Tibial nerve (tissue), 4 donors: ENCODE measurements at regions not wholly inside any gene's neighbourhood (a gene's known extent, or its start where the extent isn't known, plus 50 kb on each side); places are given as distances from the start of the nearest gene placed in this dataset.

ENCODE experiments used
- DNase-seq, 2 donors: peaks; one replicate each; pipeline ENCODE4 v3.0.0-alpha.2; 2019; ENCODE audit warnings: low spot score in 2 of 2
- H3K27ac ChIP-seq, 4 donors: fragments of 200-600 bp; sonication (generic) in 3 of 4; one replicate each; pipeline ENCODE4 v1.5.1; 2017 to 2019; ENCODE audit warnings: mild to moderate bottlenecking in 1 of 4
- H3K27me3 ChIP-seq, 2 donors: fragments of 200-600 bp; sonication (generic) in 1 of 2; one replicate each; pipeline versions ENCODE4 v1.5.1 to v1.6.0; 2017 to 2019
- H3K36me3 ChIP-seq, 3 donors: fragments of 200-600 bp; sonication (generic); one replicate each; pipeline ENCODE4 v1.5.1; 2018 to 2019
- H3K4me1 ChIP-seq, 4 donors: fragments of 200-600 bp; sonication (generic) in 3 of 4; one replicate each; pipeline ENCODE4 v1.5.1; 2017 to 2019
- H3K4me3 ChIP-seq, 4 donors: fragments of 200-600 bp; sonication (generic) in 3 of 4; one replicate each; pipeline ENCODE4 v1.5.1; 2017 to 2019; ENCODE audit warnings: mild to moderate bottlenecking in 1 of 4, moderate library complexity in 1 of 4
- H3K9me3 ChIP-seq, 4 donors: fragments of 200-600 bp; sonication (generic) in 3 of 4; one replicate each; pipeline ENCODE4 v1.5.1; 2017 to 2019
- EP300 ChIP-seq, 2 donors: sonication (generic); formaldehyde crosslinking; IDR thresholded peaks; one replicate each; pipeline ENCODE4 v1.6.1; 2017; ENCODE audit warnings: antibody characterized with exemption in 2 of 2, mild to moderate bottlenecking in 1 of 2
- POLR2A ChIP-seq, 2 donors: fragments of 450-650 bp; IDR thresholded peaks; one replicate each; pipeline ENCODE4 v1.6.1; 2017; ENCODE audit warnings: antibody characterized with exemption in 2 of 2, mild to moderate bottlenecking in 2 of 2, moderate library complexity in 2 of 2
- WGBS, 2 donors: methylation state at CpG; one replicate each; pipeline ENCODE4 v1.1.5; 2018; 5-methylcytosine and 5-hydroxymethylcytosine counted together
- TF ChIP-seq, protein P1 (sequence below), 5 experiments: fragments of 200-600 bp in 3 of 5; fragments of 450-650 bp in 2 of 5; sonication (generic) in 3 of 5; IDR thresholded peaks; one replicate each; pipeline ENCODE4 v1.5.1; 2016 to 2019; ENCODE audit warnings: antibody characterized with exemption in 5 of 5, mild to moderate bottlenecking in 3 of 5, moderate library complexity in 2 of 5

DNA sequence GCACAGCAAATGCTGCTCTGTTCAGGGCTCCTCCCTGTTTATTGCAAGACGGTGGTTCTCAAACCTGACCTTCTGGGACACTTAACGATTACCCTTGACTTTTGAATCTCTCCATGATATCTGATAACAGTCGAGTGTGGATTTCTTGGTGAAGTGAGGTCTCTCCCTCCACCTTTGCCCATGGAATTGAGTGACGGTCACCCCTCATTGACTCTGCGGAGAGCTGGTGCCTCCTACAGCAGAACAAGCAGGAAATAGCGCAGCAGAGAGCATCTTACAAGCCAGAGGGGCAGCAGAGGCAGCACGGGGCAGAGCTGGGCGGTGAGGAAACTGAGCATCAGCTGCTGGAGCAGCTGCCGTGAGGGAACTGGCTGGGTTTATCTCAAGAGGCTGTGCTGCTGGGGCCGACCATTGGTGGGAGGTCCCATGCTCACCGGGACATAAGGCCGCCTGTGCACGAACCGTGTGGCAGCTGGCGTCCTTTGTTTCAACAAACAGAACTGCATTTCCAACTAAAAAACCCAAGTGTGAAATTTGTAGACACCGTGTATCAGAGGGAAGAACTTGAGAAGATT, 189.8 kb downstream of the MTRR start:
- H3K9me3 ChIP-seq, result no peaks in the 10 kb centered on the region
- DNase-seq, result no peak
- no peaks in the 10 kb centered on the region for H3K27me3 ChIP-seq
- H3K36me3 ChIP-seq, result no peaks in the 10 kb centered on the region
- H3K4me3 ChIP-seq, result no peak overlapping the region
- no peak overlapping the region for H3K27ac ChIP-seq
- 87 to 93% methylated on average over 15 to 16 of the region's 16 CpGs for WGBS, 2 donors
- TF ChIP-seq, protein P1, sequence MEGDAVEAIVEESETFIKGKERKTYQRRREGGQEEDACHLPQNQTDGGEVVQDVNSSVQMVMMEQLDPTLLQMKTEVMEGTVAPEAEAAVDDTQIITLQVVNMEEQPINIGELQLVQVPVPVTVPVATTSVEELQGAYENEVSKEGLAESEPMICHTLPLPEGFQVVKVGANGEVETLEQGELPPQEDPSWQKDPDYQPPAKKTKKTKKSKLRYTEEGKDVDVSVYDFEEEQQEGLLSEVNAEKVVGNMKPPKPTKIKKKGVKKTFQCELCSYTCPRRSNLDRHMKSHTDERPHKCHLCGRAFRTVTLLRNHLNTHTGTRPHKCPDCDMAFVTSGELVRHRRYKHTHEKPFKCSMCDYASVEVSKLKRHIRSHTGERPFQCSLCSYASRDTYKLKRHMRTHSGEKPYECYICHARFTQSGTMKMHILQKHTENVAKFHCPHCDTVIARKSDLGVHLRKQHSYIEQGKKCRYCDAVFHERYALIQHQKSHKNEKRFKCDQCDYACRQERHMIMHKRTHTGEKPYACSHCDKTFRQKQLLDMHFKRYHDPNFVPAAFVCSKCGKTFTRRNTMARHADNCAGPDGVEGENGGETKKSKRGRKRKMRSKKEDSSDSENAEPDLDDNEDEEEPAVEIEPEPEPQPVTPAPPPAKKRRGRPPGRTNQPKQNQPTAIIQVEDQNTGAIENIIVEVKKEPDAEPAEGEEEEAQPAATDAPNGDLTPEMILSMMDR (IDR thresholded peaks at IDR 0.05), result no peak
- H3K4me1 ChIP-seq, result no peaks in the 10 kb centered on the region

DNA sequence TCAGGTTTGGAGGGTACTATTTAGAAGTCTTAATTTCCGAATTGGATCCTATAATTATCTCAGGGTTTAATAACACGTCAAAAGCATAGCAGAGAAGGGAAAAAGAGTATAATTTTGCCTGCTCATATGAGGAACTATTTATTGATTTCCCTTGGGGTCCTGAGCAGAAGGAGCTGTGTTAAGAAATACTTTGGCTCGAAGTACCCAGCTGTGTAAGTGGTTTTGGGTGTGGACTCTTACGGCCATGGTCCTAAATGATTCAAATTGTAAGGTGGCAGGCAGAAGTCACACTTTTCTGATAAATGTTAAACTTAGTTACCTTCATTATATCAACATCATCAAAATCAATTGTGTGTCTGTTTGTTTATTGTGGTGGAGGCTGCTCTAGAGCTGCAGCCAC, 190.4 kb downstream of the MTRR start:
- WGBS, 2 donors, result 75 to 85% methylated on average over 4 of the region's 4 CpGs
- H3K4me1 ChIP-seq, result no peaks in the 10 kb centered on the region
- DNase-seq, result no peak
- H3K4me3 ChIP-seq, result no peak overlapping the region
- TF ChIP-seq POLR2A (IDR thresholded peaks at IDR 0.05), result no peak
- TF ChIP-seq, protein P1 (IDR thresholded peaks at IDR 0.05), result no peak
- TF ChIP-seq EP300 (IDR thresholded peaks at IDR 0.05), result no peak
- H3K27me3 ChIP-seq, result no peaks in the 10 kb centered on the region
- H3K27ac ChIP-seq, result no peak overlapping the region
- no peaks in the 10 kb centered on the region for H3K36me3 ChIP-seq
- H3K9me3 ChIP-seq, result no peaks in the 10 kb centered on the region

DNA sequence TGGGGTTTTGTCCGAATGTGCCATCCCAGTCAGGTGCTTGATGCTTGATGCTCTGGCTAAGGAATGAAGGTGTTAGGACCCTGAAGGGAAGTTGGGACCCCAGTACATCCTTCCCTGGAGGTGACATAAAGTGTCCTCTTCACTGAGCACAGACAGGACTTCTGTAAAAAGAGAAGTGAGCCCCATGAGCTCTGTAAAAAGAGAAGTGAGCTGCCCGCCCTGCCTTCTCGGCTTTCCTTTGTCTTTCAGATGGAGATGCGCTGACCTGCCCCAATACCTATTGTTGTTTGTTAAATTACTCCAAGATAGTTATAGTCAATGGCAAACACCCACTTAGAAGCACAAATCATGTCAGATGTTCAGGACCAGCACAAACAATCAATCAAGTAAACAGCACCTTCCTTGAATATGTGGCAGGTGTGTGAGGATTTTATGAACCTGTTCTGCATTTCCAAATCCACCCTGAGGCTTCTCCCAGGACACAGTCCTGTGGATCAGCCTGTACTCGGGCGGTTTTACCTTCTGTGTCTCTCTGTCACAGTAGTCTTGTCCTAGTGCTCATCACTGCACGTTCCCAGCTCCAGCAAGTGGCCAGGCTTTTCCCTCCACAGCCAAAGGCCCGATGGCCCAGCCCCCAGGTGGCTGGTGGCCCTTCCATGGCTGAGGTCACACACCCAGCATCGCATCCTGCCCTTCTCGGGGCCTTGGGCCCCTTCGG, 191.4 kb downstream of the MTRR start:
- Histone ChIP-seq H3K4me3 (no peak overlapping the region), H3K36me3 (no peaks in the 10 kb centered on the region), H3K9me3 (no peaks in the 10 kb centered on the region), H3K27ac (no peak overlapping the region), H3K27me3 (no peaks in the 10 kb centered on the region), H3K4me1 (no peaks in the 10 kb centered on the region)
- no peak for TF ChIP-seq EP300 (IDR thresholded peaks at IDR 0.05)
- TF ChIP-seq POLR2A (IDR thresholded peaks at IDR 0.05), result no peak
- TF ChIP-seq, protein P1 (IDR thresholded peaks at IDR 0.05), result no peak
- no peak for DNase-seq
- WGBS, 2 donors, result 55 to 70% methylated on average over 11 of the region's 11 CpGs

- no peaks in the 10 kb centered on the region for H3K27me3 ChIP-seq
- WGBS, 2 donors, result 10 to 19% methylated on average over 7 of the region's 7 CpGs
- TF ChIP-seq EP300 (IDR thresholded peaks at IDR 0.05) (no peak), POLR2A (IDR thresholded peaks at IDR 0.05) (no peak)
- TF ChIP-seq, protein P1 (IDR thresholded peaks at IDR 0.05), result no peak
- H3K27ac ChIP-seq, result no peak overlapping the region
- H3K36me3 ChIP-seq, result no peaks in the 10 kb centered on the region
- H3K4me1 ChIP-seq, result no peaks in the 10 kb centered on the region
- no peaks in the 10 kb centered on the region for H3K9me3 ChIP-seq
- DNase-seq, result no peak
- H3K4me3 ChIP-seq, result no peak overlapping the region
Observed at GRCh38 chr5:8060953-8061429, 192.0 kb downstream of the MTRR start.

- no peak for TF ChIP-seq POLR2A (IDR thresholded peaks at IDR 0.05)
- no peak for TF ChIP-seq EP300 (IDR thresholded peaks at IDR 0.05)
- TF ChIP-seq, protein P1 (IDR thresholded peaks at IDR 0.05), result no peak
- Histone ChIP-seq H3K27ac (no peak overlapping the region), H3K9me3 (no peaks in the 10 kb centered on the region), H3K27me3 (no peaks in the 10 kb centered on the region), H3K4me1 (no peaks in the 10 kb centered on the region), H3K36me3 (no peaks in the 10 kb centered on the region), H3K4me3 (no peak overlapping the region)
- no peak for DNase-seq
- 82 to 88% methylated on average over 5 of the region's 5 CpGs for WGBS, 2 donors
Observed at GRCh38 chr5:8062521-8062920, 193.6 kb downstream of the MTRR start.
